ENCODE measurements at regions not wholly inside any gene's neighbourhood (a gene's known extent, or its start where the extent isn't known, plus 50 kb on each side); places are given as distances from the start of the nearest gene placed in this dataset.
"Not testable (repeated sequence)": the region's sequence is repeated elsewhere in the genome, so short reads cannot be mapped to it uniquely, and the experiment has no call there.

DNA sequence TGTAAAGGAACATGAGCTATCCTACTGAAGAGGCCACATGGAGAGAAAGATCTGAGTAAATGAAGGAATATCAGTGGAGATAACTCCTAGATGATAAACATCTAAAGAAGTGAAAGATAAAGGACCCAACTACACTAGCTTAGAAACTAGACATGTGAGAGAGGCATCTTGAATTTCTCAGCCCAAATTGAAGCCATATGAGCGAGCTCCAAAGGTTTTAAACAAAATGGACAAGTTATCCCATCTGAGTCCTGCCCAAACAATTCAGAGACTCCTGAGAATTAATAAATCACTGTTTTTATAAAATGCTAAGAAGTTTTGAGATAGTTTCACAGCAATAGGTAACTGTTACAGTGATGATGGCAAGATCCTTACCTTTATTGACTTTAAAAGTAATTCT lies 438.9 kb downstream of the NAV3 start:
- H3K27ac Mint-ChIP-seq: no peak overlapping the region
- DNase-seq (ENCODE audit: extremely low spot score, unreplicated experiment): no peak

DNA sequence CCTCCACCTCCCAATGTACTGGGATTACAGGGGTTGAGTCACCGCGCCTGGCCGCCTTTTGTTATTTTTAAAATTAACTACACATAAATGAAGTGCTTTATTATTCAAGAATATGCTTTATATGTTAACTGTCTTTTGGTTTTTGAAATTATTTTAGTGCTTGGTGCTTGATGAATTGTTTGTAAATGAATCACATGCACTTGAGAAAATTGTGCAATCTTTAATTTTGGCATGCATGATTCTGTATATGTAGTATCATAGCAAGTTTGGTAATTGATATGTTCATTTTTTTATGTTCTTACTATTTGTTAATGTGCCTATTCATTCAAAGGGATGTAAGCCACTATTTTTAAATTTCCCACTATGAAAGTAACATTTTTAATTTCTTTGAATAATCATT lies 440.9 kb downstream of the NAV3 start:
- H3K4me3 Mint-ChIP-seq: no peak overlapping the region
- peaks cover 6% of the 10 kb centered on the region for H3K4me1 Mint-ChIP-seq (ENCODE audit: unreplicated experiment)
- no peak for DNase-seq (ENCODE audit: extremely low spot score, unreplicated experiment)
- H3K27me3 Mint-ChIP-seq: no peaks in the 10 kb centered on the region
- H3K27ac Mint-ChIP-seq: no peak overlapping the region
- TF ChIP-seq CTCF (conservative IDR thresholded peaks at IDR 0.05): no peak
- no peaks in the 10 kb centered on the region for H3K9me3 Mint-ChIP-seq
- no peaks in the 10 kb centered on the region for H3K36me3 Mint-ChIP-seq

More for the DNA sequence above, 438.9 kb downstream of the NAV3 start:
- Mint-ChIP-seq H3K4me3 (no peak overlapping the region), H3K9me3 (no peaks in the 10 kb centered on the region), H3K36me3 (no peaks in the 10 kb centered on the region), H3K27me3 (no peaks in the 10 kb centered on the region), H3K4me1 (ENCODE audit: unreplicated experiment) (peaks cover 6% of the 10 kb centered on the region)
- TF ChIP-seq CTCF (conservative IDR thresholded peaks at IDR 0.05): no peak

DNA sequence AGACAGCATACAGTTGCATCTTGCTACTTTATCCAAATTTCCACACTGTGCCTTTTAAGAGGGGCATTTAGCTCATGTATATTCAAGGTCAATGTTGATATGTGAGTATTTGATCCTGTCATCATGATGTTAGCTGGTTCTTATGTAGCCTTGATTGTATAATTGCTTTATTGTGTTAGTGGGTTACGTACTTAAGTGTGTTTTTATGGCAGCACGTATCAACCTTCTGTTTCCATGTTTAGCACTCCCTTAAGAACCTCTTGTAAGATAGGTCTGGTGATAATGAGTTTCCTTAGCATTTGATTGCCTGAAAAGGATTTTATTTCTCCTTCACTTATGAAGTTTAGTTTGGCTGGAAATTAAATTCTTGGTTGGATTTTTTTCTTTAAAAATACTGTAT lies 445.2 kb downstream of the NAV3 start:
- Mint-ChIP-seq H3K27ac (no peak overlapping the region), H3K36me3 (no peaks in the 10 kb centered on the region), H3K9me3 (no peaks in the 10 kb centered on the region), H3K27me3 (no peaks in the 10 kb centered on the region), H3K4me1 (ENCODE audit: unreplicated experiment) (no peaks in the 10 kb centered on the region), H3K4me3 (no peak overlapping the region)
- no peak for TF ChIP-seq CTCF (conservative IDR thresholded peaks at IDR 0.05)
- no peak for DNase-seq (ENCODE audit: extremely low spot score, unreplicated experiment)

GRCh38 chr12:78278706-78279190 lies 448.1 kb downstream of the NAV3 start:
- Mint-ChIP-seq H3K4me3 (no peak overlapping the region), H3K9me3 (no peaks in the 10 kb centered on the region), H3K27ac (no peak overlapping the region), H3K36me3 (no peaks in the 10 kb centered on the region), H3K4me1 (ENCODE audit: unreplicated experiment) (peaks cover 5% of the 10 kb centered on the region), H3K27me3 (no peaks in the 10 kb centered on the region)
- TF ChIP-seq CTCF (conservative IDR thresholded peaks at IDR 0.05): no peak
- DNase-seq (ENCODE audit: extremely low spot score, unreplicated experiment): no peak

DNA sequence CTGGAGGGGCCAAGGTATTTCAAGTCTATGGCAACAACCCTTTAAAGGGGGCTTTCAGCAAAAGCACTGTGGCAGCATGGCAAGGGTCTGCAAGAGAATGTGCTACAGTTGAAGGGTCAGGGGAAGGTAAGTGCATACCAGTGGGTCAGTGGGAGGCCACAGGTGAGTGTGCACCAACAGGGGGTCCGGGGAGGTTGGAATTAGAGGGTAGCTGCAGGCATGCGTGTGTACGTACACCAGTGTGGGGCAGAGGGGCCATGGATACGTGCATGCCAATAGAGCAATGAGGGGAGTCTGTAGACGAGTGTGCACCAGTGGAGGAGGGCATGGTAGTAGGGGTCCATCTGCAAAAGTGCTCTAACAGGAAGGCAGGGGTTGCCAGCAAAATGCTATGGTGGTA lies 448.9 kb downstream of the NAV3 start:
- H3K4me1 Mint-ChIP-seq (ENCODE audit: unreplicated experiment): peaks cover 5% of the 10 kb centered on the region
- H3K27ac Mint-ChIP-seq: no peak overlapping the region
- no peaks in the 10 kb centered on the region for H3K27me3 Mint-ChIP-seq
- DNase-seq (ENCODE audit: extremely low spot score, unreplicated experiment): no peak
- no peaks in the 10 kb centered on the region for H3K9me3 Mint-ChIP-seq
- no peak overlapping the region for H3K4me3 Mint-ChIP-seq
- no peak for TF ChIP-seq CTCF (conservative IDR thresholded peaks at IDR 0.05)
- no peaks in the 10 kb centered on the region for H3K36me3 Mint-ChIP-seq

- not testable (repeated sequence) for H3K4me3 Mint-ChIP-seq; DNase-seq (ENCODE audit: extremely low spot score, unreplicated experiment); H3K4me1 Mint-ChIP-seq (ENCODE audit: unreplicated experiment); H3K9me3 Mint-ChIP-seq; H3K27me3 Mint-ChIP-seq; H3K27ac Mint-ChIP-seq; H3K36me3 Mint-ChIP-seq
Measured at GRCh38 chr12:78281102-78281501, 450.4 kb downstream of the NAV3 start.

Data from type B pancreatic cell (in vitro differentiated cells).